Activated T-cell treated with anti-CD3 and anti-CD28 coated beads, Interleukin-2, amount 50 U/mL, for 1 hour (primary cell): ENCODE measurements at regions not wholly inside any gene's neighbourhood (a gene's known extent, or its start where the extent isn't known, plus 50 kb on each side); places are given as distances from the start of the nearest gene placed in this dataset.

ENCODE experiments used
- DNase-seq: peaks from one replicate; pipeline ENCODE4 v3.0.0-alpha.2; 2020

DNA sequence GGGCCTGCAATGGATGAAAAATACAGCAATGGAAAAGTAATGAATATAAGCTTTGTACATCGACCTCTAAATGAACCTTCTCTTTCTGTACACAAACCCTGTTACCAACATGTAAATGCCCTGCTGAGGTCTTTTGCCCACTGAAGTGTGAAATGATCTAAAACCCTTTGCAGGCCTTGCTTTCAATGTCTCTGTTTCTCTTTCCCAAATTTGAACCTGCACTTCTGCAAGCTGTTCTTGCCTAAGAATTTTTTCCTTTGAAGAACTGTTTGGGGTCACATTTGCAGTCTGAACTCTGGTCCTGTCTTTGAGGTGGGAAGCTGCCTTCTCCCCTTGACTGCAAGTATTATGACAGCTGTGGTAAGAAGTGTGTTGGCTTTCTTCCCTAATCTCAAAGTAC is 1237.1 kb downstream of the FAM181B start:
- DNase-seq: no peak

DNA sequence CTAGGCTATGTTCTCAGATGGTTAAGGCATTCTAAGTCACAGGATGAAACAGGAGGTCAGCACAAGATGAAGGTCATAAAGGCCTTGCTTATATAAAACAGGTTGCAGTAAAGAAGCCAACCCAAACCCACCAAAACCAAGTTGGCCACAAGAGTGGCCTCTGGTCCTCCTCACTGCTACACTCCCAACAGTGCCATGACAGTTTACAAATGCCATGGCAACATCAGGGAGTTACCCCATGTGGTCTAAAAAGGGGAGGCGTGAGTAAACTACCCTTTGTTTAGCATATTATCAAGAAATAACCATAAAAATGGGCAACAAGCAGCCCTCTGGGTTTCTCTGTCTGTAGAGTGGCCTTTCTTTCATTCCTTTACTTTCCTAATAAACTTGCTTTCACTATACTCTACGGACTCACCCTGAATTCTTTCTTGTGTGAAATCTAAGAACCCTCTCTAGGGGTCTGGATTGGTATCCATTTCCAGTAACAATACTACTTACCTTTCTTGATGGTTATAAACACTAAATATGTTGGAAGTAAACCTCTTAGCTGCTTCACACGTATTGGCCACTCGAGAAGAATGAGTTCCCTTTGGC is 1237.9 kb downstream of the FAM181B start:
- DNase-seq: no peak

DNA sequence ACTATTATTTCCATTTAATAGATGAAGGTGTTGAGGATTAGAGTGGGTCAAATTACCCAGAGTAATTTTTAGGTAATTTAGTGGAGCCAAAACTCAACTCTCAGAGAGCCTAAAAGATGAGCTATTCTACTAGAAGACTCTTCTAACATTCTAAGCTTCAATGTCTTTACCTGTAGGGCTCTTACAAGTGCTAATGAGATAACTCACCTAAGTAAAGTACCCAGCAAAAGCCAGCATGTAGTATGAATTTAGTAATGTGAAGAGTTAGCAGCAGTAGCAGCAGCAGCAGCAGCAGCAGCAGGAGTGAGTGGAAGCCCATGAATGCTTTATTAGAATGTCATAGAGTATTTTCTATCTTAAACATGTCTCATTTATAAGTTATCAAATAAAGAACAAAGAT is 1239.2 kb downstream of the FAM181B start:
- no peak for DNase-seq

DNA sequence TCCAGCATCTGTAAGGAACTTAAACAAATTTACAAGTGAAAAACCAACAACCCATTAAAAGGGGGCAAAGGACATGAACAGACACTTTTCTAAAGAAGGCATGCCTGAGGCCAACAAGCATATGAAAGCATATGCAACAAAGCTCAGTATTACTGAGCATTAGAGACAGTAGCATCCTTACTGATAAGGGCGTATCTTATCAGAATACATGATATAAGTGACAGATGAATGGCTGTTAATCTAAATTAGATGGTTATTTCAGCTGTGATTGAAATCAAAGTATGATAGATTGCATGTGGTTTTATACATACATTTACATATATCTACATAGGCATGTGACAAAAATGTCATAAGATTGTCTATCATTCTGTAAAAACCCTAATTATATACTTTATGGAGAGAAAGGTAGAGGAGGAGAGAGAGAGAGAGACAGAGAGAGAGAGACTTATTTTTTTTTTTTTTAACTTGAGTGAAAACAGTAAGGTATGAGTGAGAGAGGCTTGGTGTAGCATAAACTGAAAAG is 1240.7 kb downstream of the FAM181B start:
- no peak for DNase-seq

DNA sequence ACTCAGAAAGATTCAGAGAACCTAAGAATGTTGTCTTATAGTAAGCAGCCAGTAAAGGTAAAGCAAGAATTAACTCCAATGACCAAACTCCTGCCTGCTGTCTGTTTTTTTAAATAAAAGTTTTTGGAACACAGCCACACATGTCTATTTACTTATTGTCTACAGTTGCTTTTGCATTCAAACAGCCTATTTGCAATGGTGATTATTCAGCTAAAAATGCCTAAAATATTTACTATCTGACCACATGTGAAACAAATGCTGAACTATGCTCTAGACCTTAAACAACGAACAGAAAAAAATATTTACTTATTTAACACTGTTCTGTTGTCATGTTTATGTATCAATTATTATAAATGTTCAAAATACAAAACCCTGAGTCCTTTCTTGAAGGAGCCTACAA is 1246.6 kb downstream of the FAM181B start:
- DNase-seq: no peak

DNA sequence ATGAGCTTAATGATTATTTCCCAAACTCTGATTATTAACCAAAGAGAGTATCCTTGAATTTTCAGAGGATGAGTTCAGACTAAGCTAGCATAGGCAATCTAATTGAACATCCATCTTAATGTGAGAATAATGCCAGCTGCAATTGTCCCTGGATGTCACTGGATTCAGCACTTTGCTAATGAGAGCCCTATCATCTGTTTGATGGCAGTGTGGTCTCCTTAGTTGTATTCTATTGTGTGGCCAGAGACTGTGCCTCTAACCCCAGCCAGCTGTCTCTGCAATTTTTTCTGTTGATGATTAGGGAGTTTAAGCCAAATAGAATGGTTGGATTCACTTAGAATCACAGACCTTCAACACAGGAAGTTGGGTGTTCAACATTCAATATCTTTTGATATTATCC is 1249.5 kb downstream of the FAM181B start:
- DNase-seq: no peak

DNA sequence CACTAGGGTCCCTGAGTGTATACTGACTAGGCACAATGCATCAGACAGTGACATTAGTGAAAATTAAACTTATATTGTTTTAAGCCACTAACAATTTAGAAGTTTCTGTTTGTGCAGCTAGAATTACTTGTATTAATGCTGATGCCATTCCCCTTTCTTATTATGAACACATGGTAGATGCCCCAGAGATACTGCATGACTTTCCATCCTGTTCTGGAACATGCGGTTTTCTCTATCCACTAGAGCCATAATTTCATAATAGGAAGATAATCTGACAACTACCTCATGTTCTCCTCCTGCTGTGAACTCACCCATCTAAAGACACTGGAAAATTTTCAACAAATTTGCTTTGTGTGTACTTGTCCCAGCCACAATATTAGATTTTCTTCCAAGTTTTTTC is 1256.4 kb downstream of the FAM181B start:
- DNase-seq: no peak

DNA sequence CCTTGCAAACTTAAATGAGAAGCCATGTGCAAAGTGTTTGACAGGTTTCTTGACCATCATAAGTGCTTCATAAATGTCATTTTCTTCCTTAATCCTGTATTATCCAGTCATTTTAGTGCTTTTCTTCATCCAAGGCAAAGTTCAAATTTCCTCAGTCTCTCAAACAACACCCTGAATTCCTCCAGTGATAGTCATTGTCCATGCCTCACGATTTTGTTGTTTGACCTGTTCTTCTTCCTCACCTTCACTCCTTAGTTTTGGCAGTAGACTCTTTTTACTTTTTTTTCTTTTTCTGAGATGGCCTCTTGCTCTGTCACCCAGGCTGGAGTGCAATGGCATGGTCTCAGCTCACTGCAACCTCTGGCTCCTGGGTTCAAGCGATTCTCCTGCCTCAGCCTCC is 1257.3 kb downstream of the FAM181B start:
- no peak for DNase-seq

DNA sequence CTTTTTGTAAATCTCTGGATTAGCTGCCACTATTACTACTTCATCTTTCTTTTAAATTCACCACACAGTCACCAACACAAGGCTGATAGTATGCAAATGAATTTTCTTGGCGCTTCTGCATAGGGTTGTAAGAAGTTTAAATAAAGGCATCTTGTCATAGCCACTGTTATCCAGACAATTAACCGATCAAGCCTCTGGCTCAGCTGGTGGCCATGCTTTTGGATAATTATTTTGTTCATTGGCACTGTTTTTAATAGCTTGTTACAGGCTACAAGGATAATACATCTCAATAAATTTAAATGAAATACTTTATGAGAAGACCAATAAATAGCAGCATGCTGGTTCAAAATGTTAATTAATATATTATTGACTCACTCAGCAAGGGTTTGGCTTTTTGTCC is 1261.0 kb downstream of the FAM181B start:
- DNase-seq: no peak

DNA sequence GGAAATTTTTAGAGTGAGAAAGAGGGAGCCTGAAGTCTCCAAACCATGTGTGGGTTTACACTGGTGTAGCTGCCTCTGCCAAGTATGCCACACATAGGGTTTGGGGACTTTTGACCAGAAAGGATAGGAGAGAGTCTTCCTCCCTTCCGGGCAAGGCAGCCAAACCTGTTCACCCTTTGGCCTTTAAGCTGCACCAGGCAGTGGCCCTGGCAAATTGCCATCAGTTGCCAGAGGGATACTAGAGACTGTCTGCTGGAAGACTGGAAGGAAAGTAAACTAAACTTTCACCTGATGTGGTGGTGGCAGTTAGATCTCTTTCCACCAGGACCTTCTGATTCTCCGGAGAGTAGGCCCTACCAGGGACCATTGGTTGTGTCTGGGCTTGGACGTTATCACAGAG is 1263.2 kb downstream of the FAM181B start:
- DNase-seq: no peak

DNA sequence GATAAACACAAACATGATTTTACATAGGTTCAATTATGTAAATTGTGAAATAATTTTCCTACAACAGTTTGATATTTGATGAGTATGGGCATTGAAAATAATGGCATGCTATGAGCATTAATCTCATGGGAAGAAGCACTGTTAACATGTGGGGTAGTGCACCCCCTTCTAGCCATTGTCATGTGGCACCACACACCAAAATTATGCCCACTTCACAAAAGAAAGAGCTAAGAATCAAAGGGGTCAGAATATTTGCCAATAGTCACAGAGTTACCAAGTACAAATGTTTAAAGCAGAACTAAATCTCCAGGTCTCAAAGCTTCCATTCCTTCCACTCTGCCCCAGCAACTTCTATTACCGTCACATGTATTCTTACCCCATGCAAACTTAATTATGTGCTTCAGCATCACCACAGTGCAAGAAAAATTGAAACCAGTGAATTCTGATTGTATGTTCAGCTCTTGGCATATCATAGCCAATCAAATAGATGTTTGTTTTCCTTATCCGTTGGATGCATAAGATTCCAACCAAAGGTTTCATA is 1273.8 kb downstream of the FAM181B start:
- no peak for DNase-seq

DNA sequence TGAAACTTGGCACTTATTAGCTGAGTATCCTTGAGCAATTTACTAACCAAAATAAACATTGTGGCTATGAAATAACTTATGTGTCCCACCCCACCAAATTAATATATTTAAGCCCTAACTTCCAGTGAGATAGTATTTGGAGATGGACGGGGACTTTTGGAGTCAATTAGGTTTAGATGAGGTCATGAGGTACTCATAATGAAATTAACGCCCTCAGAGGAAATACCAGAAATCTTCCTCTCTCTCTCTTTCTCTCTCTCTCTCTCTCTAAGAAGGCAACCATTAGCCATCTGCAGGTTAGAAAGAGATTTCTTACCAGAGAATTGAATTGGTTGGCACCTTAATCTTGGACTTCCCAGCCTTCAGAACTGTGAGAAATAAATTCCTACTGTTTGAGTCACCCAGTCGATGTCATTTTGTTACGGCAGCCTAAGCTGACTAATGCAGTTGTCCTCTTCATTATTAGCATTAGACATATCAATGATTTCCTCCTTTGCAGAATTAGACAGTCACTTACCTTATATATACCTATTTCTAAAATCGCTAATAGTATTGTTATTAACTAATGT is 1284.0 kb downstream of the FAM181B start:
- DNase-seq: no peak

DNA sequence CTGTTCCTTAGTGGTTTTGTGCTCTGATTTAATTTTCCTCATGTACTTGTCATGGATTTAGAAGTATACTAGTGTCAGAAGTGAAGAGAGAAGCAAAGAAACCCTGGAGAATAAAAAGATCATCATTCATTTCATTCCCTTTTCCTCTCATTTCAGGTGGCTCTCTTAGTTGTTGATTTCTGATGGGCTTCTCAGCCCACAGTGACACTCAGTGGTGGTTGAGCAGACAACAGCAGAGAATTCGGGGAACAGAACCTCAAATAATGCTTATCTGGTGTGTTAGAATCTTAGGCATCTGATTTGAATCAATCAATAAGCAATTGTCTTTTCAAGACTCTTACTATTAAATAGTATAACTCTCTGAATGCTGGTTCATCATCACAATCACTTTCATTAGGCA is 1289.4 kb downstream of the FAM181B start:
- DNase-seq: no peak

DNA sequence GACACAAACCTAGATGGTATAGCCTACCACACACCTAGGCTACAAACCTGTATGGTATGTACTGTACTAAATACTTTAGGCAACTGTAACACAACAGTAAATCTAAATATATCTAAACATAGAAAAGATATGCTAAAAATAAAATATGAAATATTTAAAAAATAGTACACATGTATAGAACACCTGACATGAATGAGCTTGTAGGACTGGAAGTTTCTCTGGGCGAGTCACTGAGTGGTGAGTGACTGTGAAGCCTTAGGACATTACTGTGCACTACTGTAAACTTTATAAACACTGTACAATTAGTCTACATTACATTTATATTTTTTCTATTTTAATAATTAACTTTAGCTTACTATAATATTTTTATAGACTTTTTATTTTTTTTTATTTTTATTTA is 1301.3 kb downstream of the FAM181B start:
- no peak for DNase-seq

DNA sequence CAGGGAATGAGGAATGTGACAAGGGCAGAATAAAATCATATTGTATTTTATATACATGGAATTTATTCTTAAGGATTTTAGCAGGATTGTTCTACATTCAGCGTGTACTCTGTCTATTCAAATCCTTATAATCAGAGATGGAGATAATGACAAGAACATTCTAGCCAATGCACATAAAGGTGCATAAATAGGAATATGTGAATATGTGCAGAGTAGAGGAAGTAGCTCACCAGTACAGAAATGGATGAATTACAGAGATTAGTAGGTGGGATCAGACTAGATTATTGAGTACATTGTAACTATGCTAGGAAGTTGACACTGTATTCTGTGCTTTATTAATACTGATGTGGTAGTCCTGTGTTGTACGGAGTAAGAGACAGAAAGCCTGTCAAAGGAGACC is 1308.8 kb downstream of the FAM181B start:
- DNase-seq: no peak

DNA sequence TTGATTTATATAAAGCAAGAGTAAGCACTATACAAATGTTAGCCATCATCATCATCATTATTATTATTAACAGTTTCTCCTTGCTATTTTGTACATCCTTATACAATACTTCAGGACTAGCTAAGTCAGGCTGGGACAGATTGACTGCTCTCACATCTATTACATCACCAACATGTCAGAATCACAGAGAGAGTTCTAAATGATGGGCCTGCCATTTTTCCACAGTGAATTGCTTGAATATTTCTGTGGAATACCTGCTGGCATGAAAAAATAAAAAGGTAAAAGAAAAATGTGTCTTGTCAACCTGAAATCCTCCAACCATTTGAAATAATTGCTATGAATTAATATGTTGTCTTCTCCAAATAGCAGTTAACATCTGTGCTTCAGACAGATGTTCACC is 1311.3 kb downstream of the FAM181B start:
- no peak for DNase-seq

DNA sequence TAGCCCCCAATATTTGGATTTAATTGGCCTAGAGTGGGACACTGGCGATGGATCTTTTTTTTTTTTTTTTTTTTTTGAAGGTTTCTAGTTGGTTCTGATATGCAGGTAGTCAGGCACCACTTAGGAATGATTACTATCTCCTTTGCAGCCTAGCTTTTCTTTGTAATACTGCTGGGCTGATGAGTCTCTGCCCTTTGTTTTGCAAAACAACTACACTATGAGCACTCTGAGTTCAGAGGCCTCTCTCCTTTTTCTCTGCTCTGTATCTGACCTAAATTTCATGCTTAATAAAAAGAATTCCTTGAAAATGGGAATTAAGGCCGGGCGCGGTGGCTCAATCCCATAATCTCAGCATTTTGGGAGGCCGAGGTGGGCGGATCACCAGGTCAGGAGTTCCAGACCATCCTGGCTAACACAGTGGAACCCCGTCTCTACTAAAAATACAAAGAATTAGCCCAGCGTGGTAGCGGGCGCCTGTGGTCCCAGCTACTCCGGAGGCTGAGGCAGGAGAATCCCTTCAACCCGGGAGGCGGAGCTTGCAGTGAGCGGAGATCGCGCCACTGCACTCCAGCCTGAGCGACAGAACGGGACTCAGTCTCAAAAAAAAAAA is 1312.3 kb downstream of the FAM181B start:
- no peak for DNase-seq

DNA sequence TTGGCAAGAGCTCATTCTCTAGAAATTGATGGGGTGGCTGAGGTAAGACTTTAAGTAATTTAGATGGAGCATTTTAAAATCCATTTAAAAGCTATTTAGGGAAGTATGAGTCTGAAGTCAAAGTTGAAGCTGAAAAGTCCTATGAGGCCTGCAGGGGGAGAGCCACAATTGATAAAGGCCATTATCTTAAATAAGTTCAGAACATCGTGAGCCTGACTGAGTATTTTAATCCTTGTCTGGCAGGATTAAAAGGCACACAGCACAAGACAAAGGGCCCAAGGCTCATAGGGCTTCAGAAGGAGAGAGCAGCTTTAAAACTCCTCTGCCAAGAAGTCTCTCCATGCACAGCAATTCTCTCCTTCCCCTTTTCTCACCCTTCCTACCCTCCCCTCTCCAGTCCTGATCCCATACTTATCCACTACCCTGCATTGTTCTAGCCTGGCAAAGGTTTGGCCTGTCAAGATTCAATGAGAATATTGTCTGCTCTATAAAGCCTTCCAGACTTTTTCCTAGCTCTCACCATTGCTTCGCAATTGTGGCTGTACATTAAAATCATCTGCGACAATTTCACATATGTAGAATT is 1312.9 kb downstream of the FAM181B start:
- no peak for DNase-seq

DNA sequence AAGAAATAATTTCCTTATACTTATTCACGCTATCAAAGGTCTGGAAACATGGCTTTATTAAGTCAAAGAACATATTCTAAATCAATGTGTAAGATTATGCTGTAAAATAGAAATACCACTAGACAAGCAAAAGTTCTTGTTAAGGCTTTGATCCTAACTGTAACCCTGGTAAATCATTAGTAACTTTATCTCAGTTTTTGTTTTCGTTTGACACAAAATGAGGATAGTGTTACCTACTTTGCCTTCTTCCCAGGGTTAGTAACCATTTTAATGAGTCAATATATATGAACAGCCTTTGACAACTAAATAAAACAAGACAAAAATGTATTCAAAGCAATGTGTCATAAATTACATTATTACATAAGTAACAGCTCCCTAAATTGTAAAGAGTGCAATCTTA is 1336.3 kb downstream of the FAM181B start:
- DNase-seq: no peak

DNA sequence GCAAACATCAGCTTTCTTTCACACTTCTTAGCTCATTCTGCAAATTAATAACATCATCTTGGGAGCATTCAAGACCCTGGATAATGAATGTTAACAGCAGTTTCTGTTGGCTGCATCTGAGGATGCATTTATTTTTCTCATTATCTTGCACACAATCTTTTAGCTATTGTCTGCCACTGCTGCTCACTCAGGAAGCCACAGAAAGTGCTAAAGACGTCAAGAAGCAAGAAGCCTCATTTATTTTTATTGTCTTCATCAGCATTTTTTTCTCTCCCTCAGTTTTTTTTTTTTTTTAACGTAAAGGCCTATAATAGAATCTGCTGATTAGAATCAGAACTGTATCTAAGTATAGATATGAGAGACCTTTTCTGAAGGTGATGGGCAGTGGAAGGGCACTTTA is 1339.4 kb downstream of the FAM181B start:
- DNase-seq: no peak

DNA sequence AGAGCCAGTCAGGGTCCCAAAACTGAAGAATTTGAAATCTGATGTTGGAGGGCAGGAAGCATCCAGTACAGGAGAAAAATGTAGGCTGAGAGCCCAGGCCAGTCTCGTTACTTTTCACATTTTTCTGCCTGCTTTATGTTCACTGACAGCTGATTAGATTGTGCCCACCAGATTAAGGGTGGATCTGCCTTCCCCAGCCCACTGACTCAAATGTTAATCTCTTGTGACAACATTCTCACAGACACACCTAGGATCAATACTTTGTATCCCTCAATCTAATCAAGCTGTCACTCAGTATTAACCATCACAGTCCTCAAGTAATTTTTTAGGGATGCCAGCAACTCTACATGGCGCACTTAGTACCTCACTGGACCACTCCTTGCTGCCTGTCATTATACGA is 1345.3 kb downstream of the FAM181B start:
- DNase-seq: no peak

DNA sequence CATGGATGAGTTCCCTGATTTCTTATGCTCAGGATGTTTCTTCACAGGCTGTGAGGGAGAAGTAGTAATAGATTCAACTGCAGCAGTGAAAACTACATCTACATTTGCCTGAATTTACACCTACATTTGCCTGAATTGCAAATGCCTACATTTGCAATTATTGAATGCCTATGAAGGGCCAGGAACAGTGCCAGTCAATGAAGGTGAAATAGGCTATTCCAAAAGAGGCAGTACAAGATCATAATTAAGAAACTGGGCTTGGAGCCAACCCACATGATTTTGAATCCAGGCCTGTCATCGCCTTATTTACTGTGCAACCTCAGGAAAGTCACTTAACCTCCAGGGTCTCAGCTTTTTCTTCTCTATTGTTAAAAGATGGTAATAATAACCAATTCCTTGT is 1353.3 kb downstream of the FAM181B start:
- no peak for DNase-seq

DNA sequence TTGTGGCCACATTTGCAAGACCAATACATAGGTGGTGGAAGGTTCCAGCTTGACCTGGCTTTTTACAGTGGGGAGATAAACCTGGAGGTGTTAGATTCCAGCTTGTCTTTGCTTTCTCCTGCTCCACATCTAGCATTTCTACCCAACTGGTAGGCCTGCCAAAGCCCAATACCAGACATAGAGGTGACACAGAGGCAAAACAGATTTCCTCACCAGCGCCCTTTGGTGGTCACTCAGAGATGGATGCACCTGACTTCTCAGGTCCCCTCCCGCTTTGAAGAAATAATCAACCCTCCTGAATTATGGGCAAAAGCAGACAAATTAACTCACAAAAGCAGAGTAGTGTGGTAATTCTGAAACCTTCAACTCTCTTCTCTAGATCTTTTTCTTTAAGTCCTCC is 1356.2 kb downstream of the FAM181B start:
- no peak for DNase-seq

DNA sequence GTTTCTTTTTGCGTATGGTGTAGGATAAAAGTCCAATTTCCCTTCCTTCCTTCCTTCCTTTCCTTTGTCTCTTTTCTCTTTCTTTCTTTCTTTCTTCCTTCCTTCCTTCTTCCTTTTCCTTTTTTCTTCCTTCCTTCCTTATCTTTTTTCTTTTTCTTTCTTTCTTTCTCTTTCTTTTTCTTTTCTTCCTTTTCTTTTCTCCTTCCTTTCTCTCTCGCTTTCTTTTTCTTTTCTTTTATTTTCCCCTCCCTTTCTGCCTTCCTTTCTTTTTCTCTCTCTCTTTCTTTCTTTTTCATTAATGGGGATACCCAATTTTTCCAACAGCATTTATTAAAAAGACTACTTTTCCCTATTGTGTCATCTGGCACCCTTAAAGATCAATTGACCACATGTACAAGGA is 1359.7 kb downstream of the FAM181B start:
- no peak for DNase-seq
